Esophagus squamous epithelium (tissue), 5 donors: ENCODE measurements at regions not wholly inside any gene's neighbourhood (a gene's known extent, or its start where the extent isn't known, plus 50 kb on each side); places are given as distances from the start of the nearest gene placed in this dataset.

ENCODE experiments used
- DNase-seq: peaks from one replicate; lab custom pipeline; 2025; lab: John Stamatoyannopoulos, UW
- H3K27ac ChIP-seq, 4 donors: fragments of 200-600 bp; sonication (generic); one replicate each; pipeline ENCODE4 v1.5.1; 2016 to 2019; ENCODE audit warnings: mild to moderate bottlenecking in 1 of 4
- H3K27me3 ChIP-seq, 4 donors: fragments of 200-600 bp; sonication (generic); 1 replicate in 3 of 4; 2 replicates in 1 of 4; pipeline versions ENCODE4 v1.5.1 to v1.6.0; 2017 to 2021; ENCODE audit warnings: antibody characterized with exemption in 1 of 4
- H3K36me3 ChIP-seq, 3 donors: fragments of 200-600 bp; sonication (generic); one replicate each; pipeline ENCODE4 v1.5.1; 2016 to 2019
- H3K4me1 ChIP-seq, 3 donors: fragments of 200-600 bp; sonication (generic); one replicate each; pipeline ENCODE4 v1.5.1; 2017 to 2019
- H3K4me3 ChIP-seq, 4 donors: fragments of 200-600 bp; sonication (generic); 1 replicate in 3 of 4; 2 replicates in 1 of 4; pipeline ENCODE4 v1.5.1; 2016 to 2019; ENCODE audit warnings: mild to moderate bottlenecking in 2 of 4, moderate library complexity in 1 of 4
- H3K9me3 ChIP-seq, 3 donors: fragments of 200-600 bp; sonication (generic); one replicate each; pipeline ENCODE4 v1.5.1; 2016 to 2019
- POLR2A ChIP-seq, 4 donors: fragments of 450-650 bp; IDR thresholded peaks; one replicate each; pipeline ENCODE4 v1.6.1; 2017; ENCODE audit warnings: antibody characterized with exemption in 4 of 4, mild to moderate bottlenecking in 4 of 4, moderate library complexity in 3 of 4
- WGBS, 2 donors: methylation state at CpG; one replicate each; pipeline ENCODE4 v1.1.5; 2018; 5-methylcytosine and 5-hydroxymethylcytosine counted together
- intact Hi-C: fragments of 100-400 bp; cut with DNase I; formaldehyde crosslinking; loops from one replicate; pipeline ENCODE4 v1.15.0; 2022
- TF ChIP-seq, protein P1 (sequence below), 6 experiments: fragments of 450-650 bp in 4 of 6; fragments of 200-600 bp in 2 of 6; sonication (generic) in 2 of 6; IDR thresholded peaks; one replicate each; pipeline ENCODE4 v1.5.1; 2016 to 2019; ENCODE audit warnings: antibody characterized with exemption in 6 of 6, mild to moderate bottlenecking in 4 of 6, moderate library complexity in 4 of 6
- donor health status: DM: yes; HTN: yes; CAD: no.

DNA sequence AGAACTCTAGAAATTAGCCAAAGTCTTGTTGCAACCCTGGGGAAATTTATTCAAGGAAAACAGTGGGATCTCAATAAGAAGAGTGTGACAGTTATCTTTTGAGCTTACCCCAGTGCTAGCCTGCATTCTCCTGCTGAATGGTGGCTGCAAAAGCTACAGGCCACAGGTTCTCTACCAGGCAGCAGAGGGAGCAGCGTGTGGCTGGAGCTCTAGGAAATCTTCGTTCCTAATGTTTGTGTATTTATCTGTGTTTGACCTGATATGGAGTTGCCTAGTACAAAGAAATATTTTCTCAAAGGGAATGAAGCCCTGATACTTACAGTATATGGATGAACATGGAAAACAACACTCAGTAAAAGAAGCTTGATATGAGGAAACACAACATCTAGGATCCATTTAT, 1100.6 kb downstream of the NLGN4Y start:
- DNase-seq: no peak
- WGBS, 2 donors: 40% methylated on average over 2 of the region's 2 CpGs; no CpG with 5 or more reads in 1 of the 2 donors
- TF ChIP-seq, protein P1, sequence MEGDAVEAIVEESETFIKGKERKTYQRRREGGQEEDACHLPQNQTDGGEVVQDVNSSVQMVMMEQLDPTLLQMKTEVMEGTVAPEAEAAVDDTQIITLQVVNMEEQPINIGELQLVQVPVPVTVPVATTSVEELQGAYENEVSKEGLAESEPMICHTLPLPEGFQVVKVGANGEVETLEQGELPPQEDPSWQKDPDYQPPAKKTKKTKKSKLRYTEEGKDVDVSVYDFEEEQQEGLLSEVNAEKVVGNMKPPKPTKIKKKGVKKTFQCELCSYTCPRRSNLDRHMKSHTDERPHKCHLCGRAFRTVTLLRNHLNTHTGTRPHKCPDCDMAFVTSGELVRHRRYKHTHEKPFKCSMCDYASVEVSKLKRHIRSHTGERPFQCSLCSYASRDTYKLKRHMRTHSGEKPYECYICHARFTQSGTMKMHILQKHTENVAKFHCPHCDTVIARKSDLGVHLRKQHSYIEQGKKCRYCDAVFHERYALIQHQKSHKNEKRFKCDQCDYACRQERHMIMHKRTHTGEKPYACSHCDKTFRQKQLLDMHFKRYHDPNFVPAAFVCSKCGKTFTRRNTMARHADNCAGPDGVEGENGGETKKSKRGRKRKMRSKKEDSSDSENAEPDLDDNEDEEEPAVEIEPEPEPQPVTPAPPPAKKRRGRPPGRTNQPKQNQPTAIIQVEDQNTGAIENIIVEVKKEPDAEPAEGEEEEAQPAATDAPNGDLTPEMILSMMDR (IDR thresholded peaks at IDR 0.05): no peak
- no peak for TF ChIP-seq POLR2A (IDR thresholded peaks at IDR 0.05)
- Histone ChIP-seq H3K27ac (no peak overlapping the region), H3K4me1 (no peaks in the 10 kb centered on the region), H3K27me3 (no peaks in the 10 kb centered on the region), H3K36me3 (no peaks in the 10 kb centered on the region), H3K9me3 (no peaks in the 10 kb centered on the region), H3K4me3 (no peak overlapping the region)
- intact Hi-C loops: no loop called here

DNA sequence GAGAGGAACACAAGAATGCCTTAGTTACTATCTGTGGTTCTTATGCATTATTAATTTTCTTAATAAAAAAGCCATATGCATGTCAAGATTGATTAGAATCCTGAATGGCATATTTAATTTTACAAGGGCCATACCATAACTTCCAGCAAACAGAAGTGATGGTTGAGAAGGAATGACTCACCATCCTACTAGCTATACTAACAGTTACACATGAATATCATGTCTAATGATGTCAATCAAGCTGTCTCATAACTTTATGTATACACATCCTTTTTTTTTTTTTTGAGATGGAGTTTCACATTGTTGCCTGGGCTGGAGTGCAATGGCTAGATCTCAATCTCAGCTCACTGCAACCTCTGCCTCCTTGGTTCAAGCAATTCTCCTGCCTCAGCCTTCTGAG, 1123.9 kb downstream of the NLGN4Y start:
- no peak for DNase-seq
- Histone ChIP-seq H3K9me3 (no peaks in the 10 kb centered on the region), H3K4me1 (no peaks in the 10 kb centered on the region), H3K36me3 (no peaks in the 10 kb centered on the region), H3K27me3 (no peaks in the 10 kb centered on the region), H3K27ac (no peak overlapping the region), H3K4me3 (no peak overlapping the region)
- intact Hi-C loops: no loop called here
- TF ChIP-seq, protein P1 (IDR thresholded peaks at IDR 0.05): no peak
- no peak for TF ChIP-seq POLR2A (IDR thresholded peaks at IDR 0.05)

DNA sequence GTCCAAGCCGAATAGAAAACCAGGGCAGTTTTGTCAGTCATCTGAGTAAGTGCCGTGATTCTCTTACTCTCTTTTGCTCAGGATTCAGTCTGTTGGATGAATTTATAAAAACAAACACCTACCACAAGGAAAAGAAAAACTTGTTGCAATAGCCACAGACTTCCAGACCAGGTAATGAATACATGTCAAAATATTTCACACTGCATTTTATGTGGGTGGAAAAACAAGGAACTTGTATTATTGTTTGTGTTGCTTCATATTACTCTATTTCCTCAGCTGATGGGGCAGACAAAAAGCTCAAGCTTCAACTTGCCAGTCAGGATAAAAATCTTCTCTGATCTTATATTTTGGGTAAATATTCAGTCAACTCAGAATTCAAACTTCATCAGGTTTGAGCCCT, 1125.7 kb downstream of the NLGN4Y start:
- Histone ChIP-seq H3K36me3 (no peaks in the 10 kb centered on the region), H3K9me3 (no peaks in the 10 kb centered on the region), H3K4me3 (no peak overlapping the region), H3K4me1 (no peaks in the 10 kb centered on the region), H3K27ac (no peak overlapping the region), H3K27me3 (no peaks in the 10 kb centered on the region)
- no peak for DNase-seq
- TF ChIP-seq, protein P1 (IDR thresholded peaks at IDR 0.05): no peak
- no peak for TF ChIP-seq POLR2A (IDR thresholded peaks at IDR 0.05)
- intact Hi-C loops: no loop called here
- WGBS, 2 donors: 36% methylated on average over 2 of the region's 2 CpGs; no CpG with 5 or more reads in 1 of the 2 donors

DNA sequence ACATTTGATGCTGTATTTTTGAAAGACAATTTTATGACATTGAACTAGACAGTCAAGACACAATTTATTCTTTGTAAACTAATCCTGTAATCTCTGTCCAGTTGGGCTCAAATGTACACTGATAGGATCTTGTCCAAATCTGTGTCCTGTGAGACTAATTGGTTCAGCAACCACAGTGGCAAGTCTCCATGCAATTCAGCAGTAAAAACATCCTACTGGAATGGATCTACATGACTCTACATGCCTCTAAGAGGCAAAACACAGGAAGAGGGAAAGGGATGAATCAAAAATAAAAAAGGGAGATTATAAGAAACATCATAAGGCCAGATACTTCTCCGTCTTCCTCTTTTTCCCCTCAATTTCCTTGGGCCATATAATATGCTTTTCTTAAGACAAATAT, 1164.2 kb downstream of the NLGN4Y start:
- intact Hi-C loops: no loop called here
- H3K27me3 ChIP-seq: no peaks in the 10 kb centered on the region
- H3K36me3 ChIP-seq: no peaks in the 10 kb centered on the region
- H3K9me3 ChIP-seq: no peaks in the 10 kb centered on the region
- no peak overlapping the region for H3K4me3 ChIP-seq
- TF ChIP-seq, protein P1 (IDR thresholded peaks at IDR 0.05): no peak
- no peak for TF ChIP-seq POLR2A (IDR thresholded peaks at IDR 0.05)
- WGBS, 2 donors: 33% methylated on average over 1 of the region's 1 CpG; no CpG with 5 or more reads in 1 of the 2 donors
- no peak for DNase-seq
- no peak overlapping the region for H3K27ac ChIP-seq
- H3K4me1 ChIP-seq: no peaks in the 10 kb centered on the region

DNA sequence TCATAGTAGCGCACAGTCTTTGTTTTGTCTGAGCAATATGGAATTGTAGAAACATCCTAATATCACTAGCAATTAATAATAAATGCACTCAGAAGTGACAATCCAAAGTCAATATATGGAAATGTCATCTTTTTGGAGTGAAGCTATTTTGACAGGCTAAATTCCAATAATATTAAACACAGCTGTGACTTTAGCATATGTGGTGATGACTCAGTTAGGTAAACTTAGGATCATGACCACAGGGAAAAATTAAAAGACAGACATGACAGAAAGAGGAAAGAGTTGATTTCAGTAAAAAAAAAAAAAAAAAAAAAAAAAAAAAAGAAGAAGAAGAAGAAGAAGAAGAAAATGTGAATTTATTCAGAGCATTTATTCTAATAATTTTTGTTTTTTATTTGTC, 1165.7 kb downstream of the NLGN4Y start:
- 86% methylated on average over 1 of the region's 1 CpG; no CpG with 5 or more reads in 1 of the 2 donors for WGBS, 2 donors
- TF ChIP-seq, protein P1 (IDR thresholded peaks at IDR 0.05): no peak
- TF ChIP-seq POLR2A (IDR thresholded peaks at IDR 0.05): no peak
- Histone ChIP-seq H3K27me3 (no peaks in the 10 kb centered on the region), H3K4me3 (no peak overlapping the region), H3K36me3 (no peaks in the 10 kb centered on the region), H3K9me3 (no peaks in the 10 kb centered on the region), H3K4me1 (no peaks in the 10 kb centered on the region), H3K27ac (no peak overlapping the region)
- intact Hi-C loops: no loop called here
- DNase-seq: no peak
